PFSK-1 (cell line): ENCODE measurements at regions not wholly inside any gene's neighbourhood (a gene's known extent, or its start where the extent isn't known, plus 50 kb on each side); places are given as distances from the start of the nearest gene placed in this dataset.

ENCODE experiments used
- FOXP2 ChIP-seq: optimal IDR thresholded peaks from 2 replicates; pipeline ENCODE3; 2011; ENCODE audit warnings: borderline replicate concordance, control low read depth, inconsistent platforms; ENCODE audit not compliant: insufficient read depth; ENCODE audit errors: extremely low read length, extremely low read depth
- POLR2AphosphoS5 ChIP-seq: IDR thresholded peaks from 2 replicates; pipeline ENCODE4 v1.6.1; 2012; ENCODE audit warnings: low read depth, mild to moderate bottlenecking, control low read depth, low read length, moderate library complexity
- SIN3A ChIP-seq: IDR thresholded peaks from 2 replicates; pipeline ENCODE4 v1.6.1; 2012; ENCODE audit warnings: mild to moderate bottlenecking, low read length, moderate library complexity, borderline replicate concordance; ENCODE audit not compliant: insufficient read depth
- TAF1 ChIP-seq: IDR thresholded peaks from 2 replicates; pipeline ENCODE4 v1.6.1; 2012; ENCODE audit warnings: low read length, control low read depth, borderline replicate concordance; ENCODE audit not compliant: insufficient read depth
- TF ChIP-seq, protein P1 (sequence below), 2 experiments: IDR thresholded peaks; 2 replicates each; pipeline versions ENCODE4 v1.6.1 to v1.8.0; 2011 to 2012; ENCODE audit warnings: low read depth in 2 of 2, low read length in 2 of 2, control low read depth in 1 of 2, inconsistent platforms in 1 of 2, mild to moderate bottlenecking in 1 of 2, moderate library complexity in 1 of 2; ENCODE audit not compliant: insufficient read depth in 1 of 2

GRCh38 chr20:51244466-51244865 is 221.6 kb upstream of the KCNG1 start:
- TF ChIP-seq TAF1 (no peak), FOXP2 (no peak), SIN3A (no peak), POLR2AphosphoS5 (no peak)
- TF ChIP-seq, protein P1, sequence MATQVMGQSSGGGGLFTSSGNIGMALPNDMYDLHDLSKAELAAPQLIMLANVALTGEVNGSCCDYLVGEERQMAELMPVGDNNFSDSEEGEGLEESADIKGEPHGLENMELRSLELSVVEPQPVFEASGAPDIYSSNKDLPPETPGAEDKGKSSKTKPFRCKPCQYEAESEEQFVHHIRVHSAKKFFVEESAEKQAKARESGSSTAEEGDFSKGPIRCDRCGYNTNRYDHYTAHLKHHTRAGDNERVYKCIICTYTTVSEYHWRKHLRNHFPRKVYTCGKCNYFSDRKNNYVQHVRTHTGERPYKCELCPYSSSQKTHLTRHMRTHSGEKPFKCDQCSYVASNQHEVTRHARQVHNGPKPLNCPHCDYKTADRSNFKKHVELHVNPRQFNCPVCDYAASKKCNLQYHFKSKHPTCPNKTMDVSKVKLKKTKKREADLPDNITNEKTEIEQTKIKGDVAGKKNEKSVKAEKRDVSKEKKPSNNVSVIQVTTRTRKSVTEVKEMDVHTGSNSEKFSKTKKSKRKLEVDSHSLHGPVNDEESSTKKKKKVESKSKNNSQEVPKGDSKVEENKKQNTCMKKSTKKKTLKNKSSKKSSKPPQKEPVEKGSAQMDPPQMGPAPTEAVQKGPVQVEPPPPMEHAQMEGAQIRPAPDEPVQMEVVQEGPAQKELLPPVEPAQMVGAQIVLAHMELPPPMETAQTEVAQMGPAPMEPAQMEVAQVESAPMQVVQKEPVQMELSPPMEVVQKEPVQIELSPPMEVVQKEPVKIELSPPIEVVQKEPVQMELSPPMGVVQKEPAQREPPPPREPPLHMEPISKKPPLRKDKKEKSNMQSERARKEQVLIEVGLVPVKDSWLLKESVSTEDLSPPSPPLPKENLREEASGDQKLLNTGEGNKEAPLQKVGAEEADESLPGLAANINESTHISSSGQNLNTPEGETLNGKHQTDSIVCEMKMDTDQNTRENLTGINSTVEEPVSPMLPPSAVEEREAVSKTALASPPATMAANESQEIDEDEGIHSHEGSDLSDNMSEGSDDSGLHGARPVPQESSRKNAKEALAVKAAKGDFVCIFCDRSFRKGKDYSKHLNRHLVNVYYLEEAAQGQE (IDR thresholded peaks at IDR 0.05; ENCODE audit: insufficient read depth in 1 of 2, low read depth in 2 of 2, low read length in 2 of 2): no peak

DNA sequence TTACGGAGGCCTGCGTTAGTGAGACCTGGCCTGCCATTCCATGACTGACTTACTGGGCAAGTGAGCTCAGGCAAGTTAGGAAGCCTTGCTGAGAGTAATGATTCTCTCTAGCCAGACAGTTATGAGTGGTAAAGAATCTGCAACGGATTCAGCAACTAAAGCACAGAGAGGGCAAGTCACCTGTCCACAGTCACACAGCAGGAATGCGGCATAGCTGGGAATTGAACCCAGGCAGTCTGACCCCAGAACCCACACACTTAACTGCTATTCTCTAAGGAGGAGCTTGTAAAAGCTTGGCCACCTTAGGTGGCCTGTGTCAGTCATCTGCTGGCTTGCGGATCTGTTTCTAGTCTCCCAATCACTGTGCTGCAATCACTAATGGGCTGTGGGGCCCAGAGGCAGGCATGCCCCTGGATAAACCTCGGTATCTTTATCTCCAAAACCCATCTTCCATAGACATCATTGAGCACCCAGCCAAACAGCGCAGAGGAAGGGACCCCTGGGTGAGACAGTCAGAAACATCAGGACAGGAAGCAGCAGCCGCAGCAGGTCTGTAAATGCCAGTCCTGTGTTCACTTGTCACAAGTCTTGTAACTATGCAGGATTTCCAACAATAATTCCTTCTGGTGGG is 215.9 kb upstream of the KCNG1 start:
- no peak for TF ChIP-seq TAF1
- TF ChIP-seq SIN3A: no peak
- TF ChIP-seq POLR2AphosphoS5: no peak

DNA sequence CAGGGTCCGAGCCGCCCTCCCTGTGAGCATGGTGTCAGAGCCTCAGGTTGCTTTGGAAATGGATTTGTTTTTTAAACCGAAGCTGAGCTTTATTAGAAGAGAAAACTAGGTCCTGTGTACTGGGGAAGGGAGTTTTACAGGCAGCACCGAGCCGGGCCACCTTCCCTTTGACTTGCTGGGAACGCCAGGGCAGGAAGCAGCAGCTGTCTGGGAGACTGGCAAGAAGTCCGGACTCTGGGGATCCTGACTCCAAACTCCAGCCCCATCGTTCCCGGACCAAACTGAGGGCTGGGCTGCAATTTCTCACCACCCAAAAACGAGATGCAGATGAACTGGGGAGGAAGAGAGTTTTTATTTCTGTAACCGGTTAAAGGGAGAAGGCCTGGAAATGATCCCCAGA is 214.9 kb upstream of the KCNG1 start:
- no peak for TF ChIP-seq POLR2AphosphoS5
- TF ChIP-seq TAF1: no peak
- no peak for TF ChIP-seq SIN3A
- TF ChIP-seq, protein P1 (IDR thresholded peaks at IDR 0.05; ENCODE audit: insufficient read depth in 1 of 2, low read depth in 2 of 2, low read length in 2 of 2): no peak

DNA sequence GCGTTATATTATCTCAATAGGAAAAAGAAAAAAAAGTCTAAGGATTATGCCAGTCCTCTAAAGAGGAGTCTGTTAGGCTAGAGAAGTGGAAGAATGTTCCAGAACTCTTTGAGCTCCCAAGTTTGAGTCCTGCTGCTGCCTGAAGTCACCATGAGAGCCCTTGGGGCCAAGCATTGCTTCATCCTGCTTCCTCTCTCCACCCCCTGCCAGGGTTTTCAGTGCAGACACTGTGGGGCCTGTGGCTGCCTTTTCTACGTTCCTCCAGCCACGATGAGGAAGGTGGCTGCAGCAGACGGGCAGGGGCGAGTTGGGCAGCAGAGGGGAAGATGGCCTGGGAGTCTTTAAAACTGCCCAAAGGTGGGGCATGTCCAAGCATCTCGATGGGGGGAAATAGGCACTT is 214.4 kb upstream of the KCNG1 start:
- TF ChIP-seq POLR2AphosphoS5: no peak
- no peak for TF ChIP-seq SIN3A
- TF ChIP-seq, protein P1 (IDR thresholded peaks at IDR 0.05; ENCODE audit: insufficient read depth in 1 of 2, low read depth in 2 of 2, low read length in 2 of 2): no peak
- TF ChIP-seq FOXP2: no peak
- TF ChIP-seq TAF1: no peak

- TF ChIP-seq POLR2AphosphoS5: no peak
- no peak for TF ChIP-seq SIN3A
Observed at GRCh38 chr20:51236421-51236820, 213.5 kb upstream of the KCNG1 start.

GRCh38 chr20:51233345-51233744 is 210.4 kb upstream of the KCNG1 start:
- TF ChIP-seq POLR2AphosphoS5 (no peak), SIN3A (no peak), TAF1 (no peak), FOXP2 (no peak)
- TF ChIP-seq, protein P1 (IDR thresholded peaks at IDR 0.05; ENCODE audit: insufficient read depth in 1 of 2, low read depth in 2 of 2, low read length in 2 of 2): no peak
